A673 (cell line): ENCODE measurements at regions not wholly inside any gene's neighbourhood (a gene's known extent, or its start where the extent isn't known, plus 50 kb on each side); places are given as distances from the start of the nearest gene placed in this dataset.

Source experiments
- EZH2 ChIP-seq: fragments of 200-600 bp; sonication (generic); IDR thresholded peaks from 2 replicates; pipeline ENCODE4 v1.6.1; 2017; ENCODE audit warnings: borderline replicate concordance, low read depth, mild to moderate bottlenecking, mixed read lengths, antibody characterized with exemption, low read length; ENCODE audit not compliant: poor library complexity, severe bottlenecking
- TF ChIP-seq, protein P1 (sequence below): fragments of 300-800, 200-600 bp; sonication (generic); conservative IDR thresholded peaks from 2 replicates; pipeline ENCODE4 v1.5.1; 2017; ENCODE audit warnings: low read depth, mild to moderate bottlenecking, antibody characterized with exemption, low read length, moderate library complexity, mixed read lengths

DNA sequence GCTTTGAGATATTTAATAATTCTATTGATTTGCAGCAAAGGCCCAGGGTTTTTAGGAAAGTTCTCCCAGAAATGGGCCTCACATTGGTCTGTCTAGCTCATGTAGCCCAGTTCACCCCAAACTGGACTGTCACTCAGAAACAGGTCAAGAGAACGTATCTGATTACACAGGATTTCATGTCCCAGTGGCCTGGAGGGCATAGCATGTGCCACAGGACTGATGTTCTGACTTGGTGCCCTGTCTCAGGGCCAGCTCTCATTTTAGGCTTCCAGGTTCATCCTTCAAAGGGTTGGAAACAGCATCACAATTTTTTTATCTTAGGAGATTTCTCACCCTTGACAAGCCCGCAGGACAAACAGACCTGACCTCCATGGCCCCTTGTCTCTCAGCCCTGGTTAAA, 398.4 kb upstream of the AZI2 start:
- no peak for TF ChIP-seq EZH2
- TF ChIP-seq, protein P1, sequence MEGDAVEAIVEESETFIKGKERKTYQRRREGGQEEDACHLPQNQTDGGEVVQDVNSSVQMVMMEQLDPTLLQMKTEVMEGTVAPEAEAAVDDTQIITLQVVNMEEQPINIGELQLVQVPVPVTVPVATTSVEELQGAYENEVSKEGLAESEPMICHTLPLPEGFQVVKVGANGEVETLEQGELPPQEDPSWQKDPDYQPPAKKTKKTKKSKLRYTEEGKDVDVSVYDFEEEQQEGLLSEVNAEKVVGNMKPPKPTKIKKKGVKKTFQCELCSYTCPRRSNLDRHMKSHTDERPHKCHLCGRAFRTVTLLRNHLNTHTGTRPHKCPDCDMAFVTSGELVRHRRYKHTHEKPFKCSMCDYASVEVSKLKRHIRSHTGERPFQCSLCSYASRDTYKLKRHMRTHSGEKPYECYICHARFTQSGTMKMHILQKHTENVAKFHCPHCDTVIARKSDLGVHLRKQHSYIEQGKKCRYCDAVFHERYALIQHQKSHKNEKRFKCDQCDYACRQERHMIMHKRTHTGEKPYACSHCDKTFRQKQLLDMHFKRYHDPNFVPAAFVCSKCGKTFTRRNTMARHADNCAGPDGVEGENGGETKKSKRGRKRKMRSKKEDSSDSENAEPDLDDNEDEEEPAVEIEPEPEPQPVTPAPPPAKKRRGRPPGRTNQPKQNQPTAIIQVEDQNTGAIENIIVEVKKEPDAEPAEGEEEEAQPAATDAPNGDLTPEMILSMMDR: no peak
